Activated CD8-positive, alpha-beta memory T cell treated with anti-CD3 and anti-CD28 coated beads, Interleukin-2, amount 10 ng/mL, durations not matched to agents 7 days and 5 days (primary cell): ENCODE measurements at regions not wholly inside any gene's neighbourhood (a gene's known extent, or its start where the extent isn't known, plus 50 kb on each side); places are given as distances from the start of the nearest gene placed in this dataset.
"Not testable (repeated sequence)": the region's sequence is repeated elsewhere in the genome, so short reads cannot be mapped to it uniquely, and the experiment has no call there.

Experiments
- ATAC-seq: fragments of 150-1000 bp; cut with Tn5 transposase; one replicate; pipeline ENCODE4 v1.10.0; 2021; ENCODE audit warnings: moderate library complexity
- CTCF ChIA-PET: fragments of 350-600 bp; sonication (Branson Sonifier 250); formaldehyde crosslinking; loops from one replicate; lab custom pipeline; 2021; ENCODE audit warnings: antibody characterized with exemption; lab: Charles Lee
- DNase-seq: peaks from one replicate; pipeline ENCODE4 v3.0.0-alpha.2; 2020
- H3K27ac Mint-ChIP-seq: one replicate; pipeline ENCODE4 v1.8.0; 2021; ENCODE audit warnings: mild to moderate bottlenecking, mixed read lengths
- H3K27me3 Mint-ChIP-seq: one replicate; pipeline ENCODE4 v1.8.0; 2021; ENCODE audit warnings: mixed read lengths
- H3K36me3 Mint-ChIP-seq: one replicate; pipeline ENCODE4 v1.8.0; 2021; ENCODE audit warnings: mild to moderate bottlenecking, mixed read lengths
- H3K4me1 Mint-ChIP-seq: one replicate; pipeline ENCODE4 v1.8.0; 2021; ENCODE audit warnings: mixed read lengths
- H3K4me3 Mint-ChIP-seq: one replicate; pipeline ENCODE4 v1.8.0; 2021; ENCODE audit warnings: mild to moderate bottlenecking, moderate library complexity, mixed read lengths
- H3K9me3 Mint-ChIP-seq: one replicate; pipeline ENCODE4 v1.8.0; 2022; ENCODE audit warnings: low read depth, mixed read lengths

DNA sequence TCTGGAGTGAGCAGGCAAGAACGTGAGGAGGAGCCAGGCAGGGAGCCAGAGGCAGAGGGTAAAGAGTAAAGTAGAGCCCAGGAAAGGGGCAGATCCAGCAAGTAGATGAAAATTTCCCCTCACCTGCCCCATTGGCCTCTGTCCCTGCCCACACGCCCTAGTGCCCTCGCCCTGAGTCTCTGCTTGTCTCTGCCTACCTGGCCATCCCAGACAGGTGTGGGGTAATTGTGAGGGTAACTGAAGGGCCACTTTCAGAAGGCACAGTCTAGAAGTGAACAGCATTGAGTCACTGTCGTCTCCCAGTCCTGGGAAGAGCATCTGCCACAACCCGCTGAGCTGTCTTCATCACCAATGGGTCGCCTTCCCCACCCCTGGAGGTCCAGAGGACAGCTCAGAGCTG lies 1756.8 kb downstream of the TP53TG3F start:
- CTCF ChIA-PET, ATAC-seq, H3K4me3 Mint-ChIP-seq, DNase-seq, H3K27me3 Mint-ChIP-seq, H3K36me3 Mint-ChIP-seq, H3K27ac Mint-ChIP-seq, H3K4me1 Mint-ChIP-seq: not testable (repeated sequence)
- peaks cover 16% of the 10 kb centered on the region for H3K9me3 Mint-ChIP-seq

DNA sequence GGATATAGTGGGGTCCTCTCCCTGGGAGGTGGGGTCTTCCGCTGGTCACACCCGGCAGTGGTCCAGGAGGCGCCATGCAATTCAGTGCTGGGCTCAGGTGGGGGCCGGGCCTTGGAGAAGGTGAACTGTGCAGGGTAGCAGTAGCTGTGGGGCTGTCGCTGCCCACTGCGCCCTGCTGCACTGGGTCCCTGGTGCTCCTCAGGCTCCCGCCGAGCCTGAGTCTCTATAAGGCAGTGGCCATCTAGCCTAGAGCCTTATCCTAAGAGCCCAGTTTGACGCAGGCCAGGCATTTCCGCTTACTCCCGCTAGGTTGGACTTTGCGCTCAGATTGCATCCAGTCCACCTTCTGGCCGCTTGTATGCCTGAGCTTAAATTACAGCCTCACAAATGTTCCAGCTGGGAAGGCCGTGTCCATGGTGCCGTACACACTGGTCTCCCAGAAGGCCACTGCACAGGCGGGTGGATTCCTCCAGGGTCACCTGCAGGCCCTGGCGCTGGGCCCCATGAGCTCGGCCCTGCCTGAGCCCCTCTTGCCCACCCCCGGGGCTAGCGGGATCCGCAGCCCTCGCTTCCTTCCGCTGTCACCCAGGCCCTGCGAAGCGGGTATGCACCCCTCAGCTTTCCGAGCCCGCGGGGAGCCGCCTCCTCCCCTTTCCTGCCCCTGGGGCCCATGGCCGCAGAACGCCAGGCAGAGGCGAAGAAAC lies 1762.2 kb downstream of the TP53TG3F start:
- Mint-ChIP-seq H3K27me3 (no peaks in the 10 kb centered on the region), H3K4me3 (no peak overlapping the region)
- CTCF ChIA-PET = no interaction called here

DNA sequence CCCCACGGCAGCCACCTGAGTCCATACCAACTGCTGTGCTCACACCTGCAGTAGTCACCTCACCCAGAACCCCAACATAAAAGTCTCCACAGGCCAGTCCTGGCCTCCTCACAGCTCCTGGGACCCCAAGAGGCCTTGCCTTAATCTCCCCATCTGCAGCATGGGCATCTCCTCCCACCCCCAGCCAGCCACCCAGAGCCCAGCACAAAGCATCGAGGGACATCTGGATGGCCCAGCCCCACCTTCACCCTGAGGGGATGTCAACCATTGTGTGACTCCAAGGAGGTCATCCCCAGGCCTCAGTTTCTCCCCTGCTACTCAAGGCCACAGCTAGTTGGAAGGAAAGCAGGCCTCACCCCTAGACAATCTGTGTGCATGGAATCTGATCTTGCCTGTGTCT lies 1775.3 kb downstream of the TP53TG3F start:
- H3K4me1 Mint-ChIP-seq = no peaks in the 10 kb centered on the region
- CTCF ChIA-PET = no interaction called here
- H3K27ac Mint-ChIP-seq = no peak overlapping the region

More for the DNA sequence above, 1762.2 kb downstream of the TP53TG3F start:
- H3K4me1 Mint-ChIP-seq = no peaks in the 10 kb centered on the region
- peaks cover 14% of the 10 kb centered on the region for H3K9me3 Mint-ChIP-seq
- ATAC-seq (no peak), DNase-seq (no peak)
- H3K27ac Mint-ChIP-seq = no peak overlapping the region
- H3K36me3 Mint-ChIP-seq = no peaks in the 10 kb centered on the region

DNA sequence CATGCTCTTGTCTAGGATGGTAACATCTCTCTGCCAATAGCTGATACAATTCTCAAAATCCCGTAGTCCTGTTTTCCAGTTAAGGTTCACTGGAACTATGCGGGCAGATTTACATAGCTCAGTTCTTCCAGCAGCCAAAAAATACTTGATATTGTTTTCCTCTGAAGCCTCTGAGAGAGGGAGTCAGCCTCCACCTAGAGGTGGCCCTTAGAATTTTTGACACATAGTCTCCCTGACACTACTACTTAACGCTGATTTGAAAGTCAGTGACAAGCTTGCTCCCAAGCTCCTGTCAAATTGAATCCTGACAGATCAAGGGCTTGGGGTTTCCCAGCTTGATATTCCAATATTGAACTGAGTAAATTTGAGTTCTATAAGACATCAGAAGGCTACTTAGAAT lies 1780.1 kb downstream of the TP53TG3F start:
- Mint-ChIP-seq H3K27me3 (no peaks in the 10 kb centered on the region), H3K9me3 (no peaks in the 10 kb centered on the region), H3K36me3 (no peaks in the 10 kb centered on the region), H3K27ac (no peak overlapping the region), H3K4me1 (no peaks in the 10 kb centered on the region), H3K4me3 (no peak overlapping the region)
- ATAC-seq (no peak), DNase-seq (no peak)
- CTCF ChIA-PET = no interaction called here

More for the DNA sequence above, 1775.3 kb downstream of the TP53TG3F start:
- Mint-ChIP-seq H3K27me3 (no peaks in the 10 kb centered on the region), H3K4me3 (no peak overlapping the region), H3K9me3 (no peaks in the 10 kb centered on the region), H3K36me3 (no peaks in the 10 kb centered on the region)
- ATAC-seq (no peak), DNase-seq (no peak)

DNA sequence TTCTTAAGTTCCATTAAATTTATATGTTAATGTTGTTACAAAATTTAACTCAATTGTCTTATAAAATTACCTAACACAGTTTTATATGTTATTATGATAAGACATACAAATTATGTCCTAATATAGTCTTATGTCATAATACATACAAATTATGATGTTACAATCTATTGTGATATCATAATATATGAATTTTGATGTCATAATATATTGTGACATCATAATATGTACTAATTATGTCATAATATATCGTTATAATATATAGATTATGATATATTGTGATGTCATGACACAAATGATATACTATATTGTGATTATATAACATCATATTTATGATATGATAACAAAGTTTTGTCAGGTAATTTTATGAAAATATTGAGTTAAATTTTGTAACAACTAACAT lies 1789.6 kb downstream of the TP53TG3F start:
- no peak for ATAC-seq
- H3K27me3 Mint-ChIP-seq = no peaks in the 10 kb centered on the region
- H3K36me3 Mint-ChIP-seq = no peaks in the 10 kb centered on the region
- no peaks in the 10 kb centered on the region for H3K4me1 Mint-ChIP-seq
- H3K9me3 Mint-ChIP-seq = peaks cover 14% of the 10 kb centered on the region
- no peak for DNase-seq
- H3K27ac Mint-ChIP-seq = no peak overlapping the region
- H3K4me3 Mint-ChIP-seq = no peak overlapping the region
- CTCF ChIA-PET = no interaction called here

DNA sequence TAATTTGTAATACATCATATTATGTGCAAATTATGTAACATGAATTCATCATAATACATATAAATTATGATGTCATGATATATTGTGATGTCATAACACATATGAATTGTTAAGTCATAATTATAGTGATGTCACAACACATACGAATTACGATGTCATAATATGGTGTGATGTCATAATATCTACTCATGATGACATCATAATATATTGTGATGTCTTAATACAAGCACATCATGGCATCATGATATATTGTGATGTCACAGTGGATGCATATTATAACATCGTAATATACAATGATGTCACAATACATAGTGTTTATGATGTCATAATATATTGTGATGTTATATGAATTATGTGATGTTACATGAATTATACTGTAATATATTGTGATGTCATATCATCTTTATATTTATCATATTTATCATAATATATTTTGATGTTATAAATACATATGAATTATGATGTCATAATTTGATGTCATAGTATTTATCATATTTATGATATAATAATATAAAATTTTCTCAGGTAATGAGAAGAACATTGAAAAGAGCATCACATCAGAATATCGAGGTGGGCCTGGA lies 1793.0 kb downstream of the TP53TG3F start:
- Mint-ChIP-seq H3K36me3 (no peaks in the 10 kb centered on the region), H3K27me3 (no peaks in the 10 kb centered on the region), H3K4me1 (no peaks in the 10 kb centered on the region), H3K9me3 (peaks cover 13% of the 10 kb centered on the region), H3K27ac (no peak overlapping the region), H3K4me3 (no peak overlapping the region)
- no peak for ATAC-seq
- no peak for DNase-seq
- CTCF ChIA-PET = no interaction called here

DNA sequence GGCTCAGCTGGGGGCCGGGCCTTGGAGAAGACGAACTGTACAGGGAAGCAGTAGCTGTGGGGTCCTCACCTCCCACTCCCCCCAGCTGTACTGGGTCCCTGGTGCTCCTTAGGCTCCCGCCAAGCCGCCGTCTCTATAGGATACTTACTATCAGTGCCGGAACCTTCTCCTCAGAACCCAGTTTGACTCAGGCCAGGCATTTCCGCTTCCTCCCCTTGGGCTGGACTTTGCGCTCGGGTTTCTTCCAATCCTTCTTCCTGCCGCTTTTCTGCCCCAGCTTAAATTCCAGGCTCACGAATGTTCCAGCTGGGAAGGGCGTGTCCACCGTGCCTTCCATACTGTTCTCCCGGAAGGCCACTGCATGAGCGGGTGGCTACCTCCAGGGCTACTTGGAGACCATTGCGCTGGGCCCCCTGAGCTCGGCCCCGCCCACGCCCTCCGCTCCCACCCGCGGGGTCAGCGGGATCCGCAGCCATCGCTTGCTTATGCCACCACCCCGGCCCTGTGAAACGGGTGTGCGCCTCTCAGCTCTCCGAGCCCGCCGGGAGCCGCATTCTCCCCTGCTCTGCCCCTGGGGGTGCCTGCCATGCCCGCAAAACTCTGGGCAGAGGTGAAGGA lies 1795.9 kb downstream of the TP53TG3F start:
- H3K4me3 Mint-ChIP-seq = no peak overlapping the region
- H3K4me1 Mint-ChIP-seq = no peaks in the 10 kb centered on the region
- CTCF ChIA-PET = no interaction called here
- H3K36me3 Mint-ChIP-seq = no peaks in the 10 kb centered on the region
- H3K27me3 Mint-ChIP-seq = no peaks in the 10 kb centered on the region
- peaks cover 18% of the 10 kb centered on the region for H3K9me3 Mint-ChIP-seq
- ATAC-seq = no peak
- no peak overlapping the region for H3K27ac Mint-ChIP-seq
- no peak for DNase-seq

DNA sequence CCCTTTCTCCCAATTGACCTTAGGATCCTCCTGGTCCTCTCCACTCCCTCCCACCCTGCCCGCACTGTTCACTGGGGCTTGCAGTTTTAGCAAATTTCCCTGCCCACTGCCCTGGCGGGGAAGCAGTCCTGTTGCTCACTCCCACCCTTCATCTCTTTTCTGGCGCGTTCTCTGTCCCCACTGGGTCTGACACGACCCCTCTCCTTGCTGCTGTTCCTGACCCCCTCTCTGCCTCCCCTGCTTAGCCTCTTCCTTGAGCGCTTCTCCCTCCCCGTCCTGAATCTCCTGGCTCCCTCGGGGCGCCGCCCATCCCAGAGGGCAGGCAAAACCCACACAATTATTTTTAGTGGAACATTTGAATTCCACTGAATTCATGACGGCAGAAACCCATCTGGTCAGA lies 1796.4 kb downstream of the TP53TG3F start:
- Mint-ChIP-seq H3K9me3 (peaks cover 18% of the 10 kb centered on the region), H3K4me1 (no peaks in the 10 kb centered on the region), H3K36me3 (no peaks in the 10 kb centered on the region), H3K27ac (no peak overlapping the region), H3K27me3 (no peaks in the 10 kb centered on the region), H3K4me3 (no peak overlapping the region)
- DNase-seq (no peak), ATAC-seq (no peak)
- CTCF ChIA-PET = no interaction called here

DNA sequence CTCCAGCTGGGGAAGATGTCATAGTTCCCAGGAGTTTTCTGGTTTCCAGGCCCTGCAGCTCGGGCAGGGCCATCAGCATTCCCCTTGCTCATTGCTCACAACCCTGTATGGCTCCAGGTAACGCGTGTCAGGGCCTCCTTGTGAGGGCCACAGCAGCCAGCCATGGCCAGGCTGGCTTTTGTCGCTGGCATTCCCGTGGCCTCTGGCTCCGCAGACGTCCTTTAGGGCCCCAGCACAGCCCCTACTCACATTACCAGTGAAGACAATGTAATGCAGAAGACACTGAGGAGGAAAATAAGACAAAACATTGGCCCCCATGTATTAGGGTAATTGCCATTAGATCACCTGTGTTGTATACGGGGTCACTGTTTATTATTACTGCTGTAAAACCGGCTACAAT lies 1799.0 kb downstream of the TP53TG3F start:
- Mint-ChIP-seq H3K36me3 (no peaks in the 10 kb centered on the region), H3K4me1 (no peaks in the 10 kb centered on the region), H3K27ac (no peak overlapping the region), H3K27me3 (no peaks in the 10 kb centered on the region), H3K9me3 (peaks cover 14% of the 10 kb centered on the region), H3K4me3 (no peak overlapping the region)
- CTCF ChIA-PET = no interaction called here
- no peak for DNase-seq
- ATAC-seq = no peak

DNA sequence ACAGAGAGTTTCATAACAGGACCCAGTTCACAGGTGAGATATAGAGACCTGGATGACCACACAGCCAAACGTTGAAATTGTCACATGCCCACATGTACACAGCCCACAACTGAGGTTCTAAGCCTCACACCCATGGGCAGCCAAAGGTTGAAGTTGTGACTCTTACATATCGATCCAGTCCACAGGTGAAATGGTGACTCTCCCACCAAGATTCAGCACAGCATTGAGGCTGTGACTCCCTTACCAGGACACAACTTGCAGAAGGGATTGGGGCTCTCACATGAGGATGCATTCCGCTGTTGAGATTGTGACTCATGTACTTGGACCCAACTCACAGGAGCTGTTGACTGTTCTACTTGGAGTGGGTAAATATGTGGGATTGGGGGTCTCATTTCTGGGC lies 1836.4 kb downstream of the TP53TG3F start:
- DNase-seq (no peak), ATAC-seq (no peak)
- H3K27ac Mint-ChIP-seq = no peak overlapping the region
- H3K9me3 Mint-ChIP-seq = peaks cover 26% of the 10 kb centered on the region
- no peaks in the 10 kb centered on the region for H3K4me1 Mint-ChIP-seq
- CTCF ChIA-PET = no interaction called here
- H3K4me3 Mint-ChIP-seq = no peak overlapping the region
- no peaks in the 10 kb centered on the region for H3K27me3 Mint-ChIP-seq
- H3K36me3 Mint-ChIP-seq = no peaks in the 10 kb centered on the region

DNA sequence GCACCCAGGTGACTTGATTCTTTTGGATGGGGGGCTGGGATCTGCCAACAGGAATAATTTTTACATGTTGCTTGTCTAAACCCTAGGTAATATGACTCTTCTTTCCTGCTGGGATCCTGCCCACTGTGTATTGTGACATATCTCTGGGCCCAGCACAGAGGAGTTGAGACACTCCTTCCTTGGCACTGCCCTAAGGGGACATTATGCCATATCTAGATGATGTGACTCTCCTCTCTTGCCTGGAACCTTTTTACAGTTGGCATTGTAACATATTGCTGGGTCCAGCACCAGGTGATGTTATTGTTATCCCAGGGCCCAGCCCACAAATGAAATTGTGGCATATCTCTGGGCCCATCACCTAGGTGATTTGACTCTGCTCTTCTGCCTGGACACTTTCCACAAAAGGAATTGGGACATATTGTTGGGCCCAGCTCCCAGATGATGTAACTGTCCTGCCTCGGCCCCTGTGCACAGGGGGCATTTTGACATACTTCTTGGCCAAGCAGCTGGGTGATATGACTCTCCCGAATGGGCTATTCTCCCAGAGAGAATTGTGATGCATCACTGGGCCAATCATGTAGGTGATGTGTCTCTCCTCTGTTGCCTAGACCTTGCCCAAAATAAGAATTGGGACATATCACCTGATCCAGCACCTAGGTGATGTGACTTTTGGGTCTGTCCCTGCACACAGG lies 1837.7 kb downstream of the TP53TG3F start:
- CTCF ChIA-PET = no interaction called here
- no peaks in the 10 kb centered on the region for H3K27me3 Mint-ChIP-seq
- no peaks in the 10 kb centered on the region for H3K4me1 Mint-ChIP-seq
- no peaks in the 10 kb centered on the region for H3K36me3 Mint-ChIP-seq
- DNase-seq = no peak
- no peak for ATAC-seq
- no peak overlapping the region for H3K27ac Mint-ChIP-seq
- peaks cover 26% of the 10 kb centered on the region for H3K9me3 Mint-ChIP-seq
- H3K4me3 Mint-ChIP-seq = no peak overlapping the region

DNA sequence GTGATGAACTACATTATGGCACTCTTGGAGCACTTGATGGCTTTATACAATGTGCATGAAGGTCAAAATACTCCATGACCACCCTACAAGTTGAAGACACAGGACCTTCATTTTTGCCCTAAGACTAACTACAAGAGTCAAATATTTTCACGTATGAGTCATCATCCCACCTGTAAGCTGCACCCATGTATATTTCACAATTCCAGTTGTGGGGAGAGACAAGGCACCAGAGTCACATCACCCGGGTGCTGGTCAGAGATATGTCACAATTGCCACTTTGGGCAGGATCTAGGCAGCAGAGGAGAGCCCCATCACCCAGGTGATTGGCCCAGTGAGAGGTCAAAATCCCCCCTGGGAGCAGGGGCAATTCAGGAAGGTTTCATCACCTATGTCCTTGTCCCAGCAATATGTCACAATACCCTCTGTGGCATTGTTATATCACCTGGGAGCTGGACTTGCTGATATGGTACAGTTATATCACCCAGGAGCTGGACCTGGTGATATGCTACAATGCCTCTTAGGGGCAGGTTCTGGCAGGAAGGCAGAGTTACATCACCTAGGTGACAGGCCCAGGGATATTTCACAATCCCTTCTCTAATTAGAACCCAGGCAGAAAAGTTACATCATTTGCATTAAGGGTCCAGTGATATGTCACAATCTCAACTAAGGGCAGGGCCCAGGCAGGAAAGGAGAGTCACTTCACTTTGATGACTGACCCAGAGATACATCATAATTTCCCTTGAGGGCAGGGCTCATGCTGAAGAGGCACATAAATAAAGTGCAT lies 1839.2 kb downstream of the TP53TG3F start:
- H3K9me3 Mint-ChIP-seq = peaks cover 23% of the 10 kb centered on the region
- no peak overlapping the region for H3K27ac Mint-ChIP-seq
- ATAC-seq (no peak), DNase-seq (no peak)
- H3K27me3 Mint-ChIP-seq = no peaks in the 10 kb centered on the region
- no peaks in the 10 kb centered on the region for H3K4me1 Mint-ChIP-seq
- no peaks in the 10 kb centered on the region for H3K36me3 Mint-ChIP-seq
- H3K4me3 Mint-ChIP-seq = no peak overlapping the region
- CTCF ChIA-PET = no interaction called here

DNA sequence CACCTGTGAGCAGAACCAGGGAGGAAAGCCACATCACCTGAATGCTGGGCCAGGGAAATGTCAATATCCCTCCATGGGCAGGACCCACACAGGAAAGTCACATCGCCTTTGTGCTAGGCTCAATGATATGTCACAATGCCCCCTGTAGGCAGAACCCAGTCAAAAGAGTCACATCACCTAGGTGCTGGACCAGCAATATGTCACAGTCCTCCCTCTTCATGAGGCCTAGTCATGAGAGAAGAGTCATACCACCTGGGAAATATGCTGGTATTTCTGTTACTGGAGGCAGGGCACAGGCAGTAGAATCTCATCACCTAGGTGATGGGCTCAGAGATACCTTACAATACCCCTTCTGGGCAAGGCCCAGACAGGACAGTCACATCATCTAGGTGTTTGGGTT lies 1843.4 kb downstream of the TP53TG3F start:
- H3K27ac Mint-ChIP-seq = no peak overlapping the region
- CTCF ChIA-PET = no interaction called here
- peaks cover 26% of the 10 kb centered on the region for H3K9me3 Mint-ChIP-seq
- no peaks in the 10 kb centered on the region for H3K27me3 Mint-ChIP-seq
- no peak overlapping the region for H3K4me3 Mint-ChIP-seq
- ATAC-seq (no peak), DNase-seq (no peak)
- no peaks in the 10 kb centered on the region for H3K4me1 Mint-ChIP-seq
- no peaks in the 10 kb centered on the region for H3K36me3 Mint-ChIP-seq
